Progenitor cell of endocrine pancreas (in vitro differentiated cells): ENCODE measurements at regions not wholly inside any gene's neighbourhood (a gene's known extent, or its start where the extent isn't known, plus 50 kb on each side); places are given as distances from the start of the nearest gene placed in this dataset.

Experiments
- DNase-seq: peaks from one replicate; pipeline ENCODE4 v3.0.0; 2021; ENCODE audit warnings: low spot score; ENCODE audit not compliant: unreplicated experiment
- H3K27ac Mint-ChIP-seq: 2 replicates; pipeline ENCODE4 v1.8.0; 2021; ENCODE audit warnings: mild to moderate bottlenecking, moderate library complexity, mixed read lengths
- H3K27me3 Mint-ChIP-seq: 2 replicates; pipeline ENCODE4 v1.8.0; 2021; ENCODE audit warnings: mixed read lengths
- H3K36me3 Mint-ChIP-seq: 2 replicates; pipeline ENCODE4 v1.8.0; 2022; ENCODE audit warnings: mixed read lengths; ENCODE audit not compliant: insufficient read depth
- H3K4me1 Mint-ChIP-seq: 2 replicates; pipeline ENCODE4 v1.8.0; 2021; ENCODE audit warnings: low read depth, mixed read lengths
- H3K4me3 Mint-ChIP-seq: 2 replicates; pipeline ENCODE4 v1.8.0; 2021; ENCODE audit warnings: low read depth, mild to moderate bottlenecking, moderate library complexity, mixed read lengths
- H3K9me3 Mint-ChIP-seq: 2 replicates; pipeline ENCODE4 v1.8.0; 2021; ENCODE audit warnings: low read depth, mixed read lengths
- TF ChIP-seq, protein P1 (sequence below): fragments of 200-600 bp; sonication (generic); IDR thresholded peaks from one replicate; pipeline ENCODE4 v1.5.0; 2021; ENCODE audit warnings: antibody characterized with exemption, mild to moderate bottlenecking; ENCODE audit not compliant: unreplicated experiment

DNA sequence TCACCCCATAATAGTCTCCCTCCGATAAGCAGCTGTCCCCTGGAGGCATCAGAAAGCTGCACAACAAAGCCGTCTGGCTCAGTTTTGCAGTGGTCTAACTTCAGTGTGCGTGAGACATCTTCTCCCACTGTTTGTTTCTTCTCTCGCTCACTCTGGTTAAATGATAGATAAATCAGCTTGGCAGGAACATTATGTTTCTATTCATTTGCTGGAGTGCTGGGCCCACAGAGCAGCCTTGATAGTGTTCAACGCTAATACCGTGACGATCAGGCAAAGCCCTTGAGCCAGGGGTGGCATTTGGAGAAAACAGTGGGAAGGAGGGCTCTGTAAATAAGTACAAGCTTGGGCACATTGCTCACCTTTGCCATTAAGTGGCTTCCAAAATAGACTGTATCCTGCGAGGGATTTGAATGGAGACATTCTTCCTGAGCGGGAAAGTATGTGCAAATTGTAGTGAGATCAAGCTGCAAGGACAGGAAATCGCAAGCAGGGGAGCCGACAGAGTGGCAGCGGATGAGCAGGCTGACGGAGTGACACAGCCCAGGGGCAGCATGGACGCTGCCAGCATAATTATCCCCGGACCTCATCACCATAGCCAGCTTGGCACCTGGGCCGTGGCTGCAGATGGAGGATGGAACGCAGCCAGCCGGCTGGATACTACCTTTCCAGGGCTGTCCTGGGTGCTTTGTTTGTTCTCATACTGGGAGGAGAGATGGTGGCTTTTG, 256.8 kb upstream of the FZD8 start:
- Mint-ChIP-seq H3K36me3 (no peaks in the 10 kb centered on the region), H3K27ac (no peak overlapping the region), H3K4me3 (no peak overlapping the region), H3K27me3 (peaks cover 9% of the 10 kb centered on the region), H3K4me1 (peaks cover 6% of the 10 kb centered on the region), H3K9me3 (peaks cover 7% of the 10 kb centered on the region)
- DNase-seq, result no peak
- TF ChIP-seq, protein P1, sequence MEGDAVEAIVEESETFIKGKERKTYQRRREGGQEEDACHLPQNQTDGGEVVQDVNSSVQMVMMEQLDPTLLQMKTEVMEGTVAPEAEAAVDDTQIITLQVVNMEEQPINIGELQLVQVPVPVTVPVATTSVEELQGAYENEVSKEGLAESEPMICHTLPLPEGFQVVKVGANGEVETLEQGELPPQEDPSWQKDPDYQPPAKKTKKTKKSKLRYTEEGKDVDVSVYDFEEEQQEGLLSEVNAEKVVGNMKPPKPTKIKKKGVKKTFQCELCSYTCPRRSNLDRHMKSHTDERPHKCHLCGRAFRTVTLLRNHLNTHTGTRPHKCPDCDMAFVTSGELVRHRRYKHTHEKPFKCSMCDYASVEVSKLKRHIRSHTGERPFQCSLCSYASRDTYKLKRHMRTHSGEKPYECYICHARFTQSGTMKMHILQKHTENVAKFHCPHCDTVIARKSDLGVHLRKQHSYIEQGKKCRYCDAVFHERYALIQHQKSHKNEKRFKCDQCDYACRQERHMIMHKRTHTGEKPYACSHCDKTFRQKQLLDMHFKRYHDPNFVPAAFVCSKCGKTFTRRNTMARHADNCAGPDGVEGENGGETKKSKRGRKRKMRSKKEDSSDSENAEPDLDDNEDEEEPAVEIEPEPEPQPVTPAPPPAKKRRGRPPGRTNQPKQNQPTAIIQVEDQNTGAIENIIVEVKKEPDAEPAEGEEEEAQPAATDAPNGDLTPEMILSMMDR, result no peak

DNA sequence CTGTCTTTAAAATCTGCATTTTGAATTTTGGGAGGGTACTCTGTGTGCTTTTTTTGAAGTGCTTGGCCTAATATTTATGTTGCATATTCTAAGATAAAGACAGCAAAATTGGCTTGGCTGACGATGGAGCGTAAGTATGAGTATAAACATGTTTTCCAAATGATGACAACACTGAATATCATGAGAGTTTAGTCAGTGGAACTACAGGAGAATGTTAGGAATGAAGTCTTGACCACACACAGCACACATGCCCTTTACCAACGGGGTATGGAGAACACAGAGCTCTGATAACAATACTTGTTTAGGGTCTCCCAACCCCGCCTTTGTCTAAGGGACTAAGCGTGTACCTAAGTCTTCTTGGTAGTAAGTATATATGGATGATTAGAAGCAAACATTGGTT, 253.9 kb upstream of the FZD8 start:
- Mint-ChIP-seq H3K9me3 (peaks cover 10% of the 10 kb centered on the region), H3K27ac (peak overlapping the region; percentile 58), H3K4me1 (peaks cover 8% of the 10 kb centered on the region), H3K36me3 (no peaks in the 10 kb centered on the region), H3K4me3 (no peak overlapping the region), H3K27me3 (peaks cover 2% of the 10 kb centered on the region)
- no peak for DNase-seq
- TF ChIP-seq, protein P1, result no peak

DNA sequence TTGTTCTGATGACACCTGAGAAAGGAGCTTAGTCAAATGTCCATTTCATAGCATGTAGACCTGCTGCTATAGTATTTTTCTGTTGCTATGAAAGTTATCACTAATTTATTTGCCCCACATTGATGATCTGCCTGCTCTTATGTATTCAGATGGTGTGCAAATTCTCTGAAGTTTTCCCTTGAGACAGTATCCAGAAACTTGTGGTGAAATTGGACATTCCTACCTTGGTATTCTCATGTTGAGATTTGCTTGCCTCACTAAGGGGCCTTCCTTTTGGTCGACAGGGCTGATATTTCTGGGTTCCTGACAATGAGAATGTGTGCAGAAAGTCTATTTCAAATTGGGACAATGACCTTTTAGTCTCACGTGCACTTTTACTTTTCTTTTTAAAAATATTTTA, 253.2 kb upstream of the FZD8 start:
- Mint-ChIP-seq H3K4me1 (peaks cover 15% of the 10 kb centered on the region), H3K27ac (no peak overlapping the region), H3K36me3 (no peaks in the 10 kb centered on the region), H3K4me3 (no peak overlapping the region), H3K27me3 (peaks cover 2% of the 10 kb centered on the region), H3K9me3 (peaks cover 10% of the 10 kb centered on the region)
- DNase-seq, result no peak
- TF ChIP-seq, protein P1, result no peak

DNA sequence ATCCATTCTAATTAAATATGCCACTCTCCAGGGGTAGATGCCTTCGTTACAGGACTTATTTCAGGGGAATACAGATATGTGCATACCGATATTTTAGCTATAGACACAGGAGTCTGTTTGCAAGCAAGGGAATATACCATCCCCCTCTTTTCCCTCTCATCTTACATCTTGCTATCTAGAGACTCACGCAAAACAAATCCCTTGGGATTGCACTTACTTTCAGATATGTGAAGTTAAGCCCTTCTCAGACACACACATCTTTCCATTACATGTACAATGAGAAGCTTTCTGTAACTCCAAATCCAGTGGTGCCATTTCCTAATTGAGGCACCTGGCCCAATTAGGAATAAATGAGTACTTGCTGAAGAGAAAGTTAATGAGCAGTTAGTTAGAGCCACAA, 250.4 kb upstream of the FZD8 start:
- peaks cover 12% of the 10 kb centered on the region for H3K9me3 Mint-ChIP-seq
- no peak for DNase-seq
- no peaks in the 10 kb centered on the region for H3K27me3 Mint-ChIP-seq
- TF ChIP-seq, protein P1, result no peak
- peaks cover 26% of the 10 kb centered on the region for H3K4me1 Mint-ChIP-seq
- no peak overlapping the region for H3K27ac Mint-ChIP-seq
- no peak overlapping the region for H3K4me3 Mint-ChIP-seq
- H3K36me3 Mint-ChIP-seq, result peaks cover 2% of the 10 kb centered on the region

DNA sequence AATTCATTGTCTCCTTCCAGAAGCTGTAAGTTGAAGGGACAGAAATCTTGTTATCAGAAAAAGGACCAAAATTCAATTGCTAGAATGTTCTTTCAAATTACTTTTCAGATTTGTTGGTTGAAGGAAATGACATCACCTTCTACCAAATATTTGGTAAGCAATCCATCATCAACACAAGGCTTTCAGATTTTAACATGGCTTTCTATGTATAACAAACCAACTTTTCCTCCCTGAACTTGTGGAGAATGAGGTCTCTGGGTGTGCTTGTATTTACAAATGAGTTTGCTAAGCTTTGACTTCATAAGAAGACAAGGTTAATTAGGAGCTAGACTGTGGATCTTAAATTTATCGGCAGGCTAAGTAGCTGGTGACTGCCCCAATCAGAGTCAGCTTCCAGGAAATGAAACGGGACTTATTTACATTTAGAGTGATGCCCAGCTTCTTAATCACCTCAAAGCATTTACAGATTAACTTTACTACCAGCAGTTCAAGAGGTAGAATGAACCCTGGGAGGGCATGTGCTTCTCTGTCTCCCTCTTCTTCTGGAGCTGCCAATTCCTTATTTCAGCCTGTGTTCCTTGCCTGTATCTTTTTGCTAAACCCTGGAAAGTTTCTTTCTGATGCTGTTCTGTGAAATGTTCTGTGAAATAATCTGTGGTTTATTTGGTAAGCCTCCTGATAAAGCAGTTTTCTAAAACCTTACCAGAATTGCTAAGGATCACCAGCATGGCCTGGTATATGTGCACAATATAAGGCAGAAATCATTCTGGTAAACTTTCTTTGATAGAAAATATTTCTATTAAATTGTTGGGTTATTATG, 248.8 kb upstream of the FZD8 start:
- Mint-ChIP-seq H3K4me3 (no peak overlapping the region), H3K4me1 (peaks cover 31% of the 10 kb centered on the region), H3K27ac (peak overlapping the region; percentile 49), H3K27me3 (no peaks in the 10 kb centered on the region), H3K9me3 (peaks cover 12% of the 10 kb centered on the region), H3K36me3 (peaks cover 2% of the 10 kb centered on the region)
- no peak for DNase-seq
- TF ChIP-seq, protein P1, result no peak
